ENCODE measurements at regions not wholly inside any gene's neighbourhood (a gene's known extent, or its start where the extent isn't known, plus 50 kb on each side); places are given as distances from the start of the nearest gene placed in this dataset.

DNA sequence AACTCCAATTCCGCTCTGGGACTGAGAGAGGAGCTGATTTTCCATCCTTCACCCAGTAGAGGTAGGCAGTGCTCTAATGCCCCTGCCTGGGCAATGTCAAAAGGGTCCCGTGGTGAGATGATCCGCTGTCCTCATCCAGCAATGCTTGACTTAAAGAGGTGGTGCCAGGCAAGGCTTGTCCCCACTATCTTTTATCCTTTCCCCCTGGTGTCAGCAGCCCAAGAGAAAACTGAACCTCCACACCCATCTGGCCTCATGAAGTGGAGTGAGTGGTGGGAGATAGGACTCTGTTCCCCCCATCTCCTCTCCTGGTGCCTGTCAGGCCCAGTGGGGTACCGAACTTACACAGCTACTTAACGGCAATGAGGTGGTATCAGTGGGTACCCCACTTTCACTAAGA is 107.1 kb downstream of the ABHD5 start:
- intact Hi-C loops (cut with micrococcal nuclease; ENCODE audit: unreplicated experiment) (no loop called here), in situ Hi-C loops (cut with HindIII; ENCODE audit: low pct_unique_long_range_greater_than_20kb, low sequenced_read_pairs) (no loop called here)
- TF ChIP-seq TCF7L2 (IDR thresholded peaks at IDR 0.05; ENCODE audit: low read depth, low read length): no peak
- TF ChIP-seq, protein P1, sequence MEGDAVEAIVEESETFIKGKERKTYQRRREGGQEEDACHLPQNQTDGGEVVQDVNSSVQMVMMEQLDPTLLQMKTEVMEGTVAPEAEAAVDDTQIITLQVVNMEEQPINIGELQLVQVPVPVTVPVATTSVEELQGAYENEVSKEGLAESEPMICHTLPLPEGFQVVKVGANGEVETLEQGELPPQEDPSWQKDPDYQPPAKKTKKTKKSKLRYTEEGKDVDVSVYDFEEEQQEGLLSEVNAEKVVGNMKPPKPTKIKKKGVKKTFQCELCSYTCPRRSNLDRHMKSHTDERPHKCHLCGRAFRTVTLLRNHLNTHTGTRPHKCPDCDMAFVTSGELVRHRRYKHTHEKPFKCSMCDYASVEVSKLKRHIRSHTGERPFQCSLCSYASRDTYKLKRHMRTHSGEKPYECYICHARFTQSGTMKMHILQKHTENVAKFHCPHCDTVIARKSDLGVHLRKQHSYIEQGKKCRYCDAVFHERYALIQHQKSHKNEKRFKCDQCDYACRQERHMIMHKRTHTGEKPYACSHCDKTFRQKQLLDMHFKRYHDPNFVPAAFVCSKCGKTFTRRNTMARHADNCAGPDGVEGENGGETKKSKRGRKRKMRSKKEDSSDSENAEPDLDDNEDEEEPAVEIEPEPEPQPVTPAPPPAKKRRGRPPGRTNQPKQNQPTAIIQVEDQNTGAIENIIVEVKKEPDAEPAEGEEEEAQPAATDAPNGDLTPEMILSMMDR (IDR thresholded peaks at IDR 0.05): no peak
- no peak for TF ChIP-seq SIN3A (IDR thresholded peaks at IDR 0.05; ENCODE audit: borderline replicate concordance, insufficient read depth, low read depth, low read length)
- no peak for TF ChIP-seq REST (IDR thresholded peaks at IDR 0.05; ENCODE audit: insufficient read depth in 1 of 2, low read depth in 2 of 2, low read length in 1 of 2)
- TF ChIP-seq POLR2AphosphoS5 (IDR thresholded peaks at IDR 0.05; ENCODE audit: low read depth, low read length): no peak
- CTCF ChIA-PET: no interaction called here
- DNase-seq (ENCODE audit: low read depth, low spot score) (no peak), ATAC-seq (no peak)
- Histone ChIP-seq H3K9me3 (ENCODE audit: control insufficient read depth, insufficient read depth, low read depth, low read length) (no peaks in the 10 kb centered on the region), H3K27me3 (ENCODE audit: control insufficient read depth, insufficient read depth, low read length) (no peaks in the 10 kb centered on the region), H3K4me3 (ENCODE audit: low read depth in 2 of 2, low read length in 2 of 2) (no peak overlapping the region), H3K27ac (ENCODE audit: low read length) (no peak overlapping the region), H3K36me3 (ENCODE audit: control insufficient read depth, insufficient read depth, low read length) (no peaks in the 10 kb centered on the region), H3K4me1 (ENCODE audit: control insufficient read depth, insufficient read depth, low read length) (no peaks in the 10 kb centered on the region)
- BruUV-seq (replicated peaks): no TSS peak
- POLR2A ChIA-PET: no interaction called here

DNA sequence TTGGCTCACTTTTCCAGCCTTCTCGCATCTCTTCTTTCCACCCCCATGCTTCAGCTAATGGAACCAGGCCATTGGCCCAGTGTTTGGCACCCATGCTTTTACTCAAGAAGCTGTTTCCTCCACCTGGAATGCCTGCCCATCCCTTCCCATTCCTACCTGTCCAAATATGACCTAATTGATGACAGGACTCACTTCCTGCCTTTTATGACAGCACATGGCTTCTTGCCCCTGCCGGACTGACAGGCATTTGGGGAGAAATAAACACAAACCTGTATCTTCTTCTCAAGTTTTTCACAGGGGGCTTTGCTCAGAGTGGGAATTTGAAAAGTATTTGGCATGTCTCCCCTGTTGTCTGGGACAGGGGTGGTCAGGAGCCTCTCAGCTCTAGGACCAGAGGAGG is 120.1 kb downstream of the ABHD5 start:
- intact Hi-C loops (cut with micrococcal nuclease; ENCODE audit: unreplicated experiment) (no loop called here), in situ Hi-C loops (cut with HindIII; ENCODE audit: low pct_unique_long_range_greater_than_20kb, low sequenced_read_pairs) (no loop called here)
- H3K27ac ChIP-seq (ENCODE audit: low read length): no peak overlapping the region
- no peaks in the 10 kb centered on the region for H3K27me3 ChIP-seq (ENCODE audit: control insufficient read depth, insufficient read depth, low read length)
- no peaks in the 10 kb centered on the region for H3K36me3 ChIP-seq (ENCODE audit: control insufficient read depth, insufficient read depth, low read length)
- POLR2A ChIA-PET: no interaction called here
- no peak overlapping the region for H3K4me3 ChIP-seq (ENCODE audit: low read depth in 2 of 2, low read length in 2 of 2)
- H3K9me3 ChIP-seq (ENCODE audit: control insufficient read depth, insufficient read depth, low read depth, low read length): no peaks in the 10 kb centered on the region
- no TSS peak for BruUV-seq (replicated peaks)
- TF ChIP-seq, protein P1 (IDR thresholded peaks at IDR 0.05): no peak
- TF ChIP-seq REST (IDR thresholded peaks at IDR 0.05; ENCODE audit: insufficient read depth in 1 of 2, low read depth in 2 of 2, low read length in 1 of 2): no peak
- TF ChIP-seq SIN3A (IDR thresholded peaks at IDR 0.05; ENCODE audit: borderline replicate concordance, insufficient read depth, low read depth, low read length): no peak
- TF ChIP-seq TCF7L2 (IDR thresholded peaks at IDR 0.05; ENCODE audit: low read depth, low read length): no peak
- no peak for TF ChIP-seq POLR2AphosphoS5 (IDR thresholded peaks at IDR 0.05; ENCODE audit: low read depth, low read length)
- CTCF ChIA-PET: no interaction called here
- H3K4me1 ChIP-seq (ENCODE audit: control insufficient read depth, insufficient read depth, low read length): no peaks in the 10 kb centered on the region
- ATAC-seq (no peak), DNase-seq (ENCODE audit: low read depth, low spot score) (no peak)

Data from Panc1 (cell line).